Activated CD8-positive, alpha-beta memory T cell treated with anti-CD3 and anti-CD28 coated beads for 4 hours (primary cell): ENCODE measurements at regions not wholly inside any gene's neighbourhood (a gene's known extent, or its start where the extent isn't known, plus 50 kb on each side); places are given as distances from the start of the nearest gene placed in this dataset.

Experiments
- DNase-seq, 2 donors: peaks; one replicate each; pipeline ENCODE4 v3.0.0-alpha.2; 2020; ENCODE audit warnings: low read depth in 2 of 2

GRCh38 chr12:93043192-93043876 is 114.2 kb upstream of the EEA1 start:
- no peak for DNase-seq

- DNase-seq: no peak
These were observed 114.7 kb upstream of the EEA1 start for GRCh38 chr12:93043877-93044209.

DNA sequence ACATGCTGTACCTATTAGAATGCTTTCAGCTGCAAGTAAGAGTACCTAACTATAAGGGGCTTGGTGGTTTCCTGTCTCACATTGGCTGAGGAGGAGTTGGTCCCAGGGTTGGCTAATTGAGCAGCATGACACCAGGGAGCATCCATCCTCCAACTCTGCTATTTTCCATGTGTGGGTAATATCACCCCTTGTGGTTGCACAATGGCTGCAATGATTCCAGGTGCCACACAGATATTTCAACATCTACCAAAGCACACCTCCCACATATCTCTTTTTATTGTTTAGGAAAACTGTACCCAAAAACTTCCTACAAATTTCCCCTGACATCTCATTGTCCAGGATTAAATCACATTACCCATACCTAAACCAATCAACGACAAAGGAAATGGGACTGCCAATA is 118.0 kb upstream of the EEA1 start:
- DNase-seq: no peak

DNA sequence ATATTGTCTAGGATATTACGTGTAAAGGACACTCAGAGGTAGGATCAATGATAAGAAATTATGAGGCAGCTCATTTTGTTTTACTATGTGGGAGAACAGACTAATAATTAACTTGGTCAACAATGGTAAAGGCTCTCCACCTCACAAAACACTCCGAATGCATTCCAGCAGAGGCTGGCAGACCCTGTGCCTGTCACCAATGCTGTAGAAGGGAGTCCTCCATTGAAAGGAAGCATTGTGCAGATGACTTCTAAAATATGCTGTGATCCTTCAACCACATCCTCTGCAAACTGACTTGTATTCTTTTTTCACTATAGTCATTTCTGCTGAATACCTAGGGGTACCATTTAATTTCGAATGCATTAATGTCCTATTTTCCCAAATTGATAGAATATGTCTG is 119.6 kb upstream of the EEA1 start:
- no peak for DNase-seq

GRCh38 chr12:93050026-93050747 is 121.1 kb upstream of the EEA1 start:
- DNase-seq: no peak

GRCh38 chr12:93050748-93051081 is 121.6 kb upstream of the EEA1 start:
- no peak for DNase-seq

DNA sequence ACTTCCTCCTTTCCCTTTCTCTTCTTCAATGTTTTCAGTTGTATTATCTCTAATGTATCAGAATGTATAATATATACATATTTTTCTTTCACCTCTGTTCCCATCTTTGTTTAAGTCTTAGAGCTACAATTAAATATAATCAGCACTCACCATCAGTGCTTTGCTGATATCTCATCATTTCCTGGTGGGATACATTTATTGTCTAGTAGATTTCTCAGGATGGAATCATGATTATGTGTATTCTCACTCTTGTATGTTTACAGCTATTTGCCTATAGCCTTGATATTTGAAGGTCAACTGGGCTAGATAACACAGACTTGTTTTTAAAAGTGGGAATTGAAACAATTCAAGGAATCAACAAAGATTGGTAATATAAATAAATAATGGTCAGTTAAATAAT is 124.9 kb upstream of the EEA1 start:
- DNase-seq: no peak

GRCh38 chr12:93055221-93055620 is 126.1 kb upstream of the EEA1 start:
- no peak for DNase-seq

DNA sequence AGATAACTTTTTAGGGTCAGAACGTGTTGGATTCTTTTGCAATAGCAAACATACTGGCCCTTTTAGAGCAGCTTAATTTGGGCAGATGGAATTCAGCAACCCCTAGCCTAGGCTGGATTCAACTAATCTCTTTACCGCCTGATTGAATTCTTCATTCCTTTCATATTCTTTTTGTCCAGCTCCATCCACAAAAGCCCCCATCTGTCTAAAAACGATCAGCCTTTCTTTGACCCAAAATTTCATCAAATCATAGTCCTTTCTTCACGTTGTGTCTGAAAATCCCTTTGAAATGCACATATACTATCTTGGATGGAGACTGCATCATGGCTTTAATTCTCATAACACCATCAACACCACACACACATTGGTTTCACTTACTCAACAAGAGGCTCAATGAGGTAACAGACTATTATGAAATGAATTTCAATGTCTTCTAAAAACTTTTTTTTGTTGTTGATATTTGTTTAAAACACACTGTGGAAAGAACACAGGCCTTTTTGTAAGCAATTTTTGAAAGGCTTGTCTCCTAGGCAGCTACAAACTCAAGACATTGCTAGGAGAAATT is 128.0 kb upstream of the EEA1 start:
- DNase-seq: no peak

DNA sequence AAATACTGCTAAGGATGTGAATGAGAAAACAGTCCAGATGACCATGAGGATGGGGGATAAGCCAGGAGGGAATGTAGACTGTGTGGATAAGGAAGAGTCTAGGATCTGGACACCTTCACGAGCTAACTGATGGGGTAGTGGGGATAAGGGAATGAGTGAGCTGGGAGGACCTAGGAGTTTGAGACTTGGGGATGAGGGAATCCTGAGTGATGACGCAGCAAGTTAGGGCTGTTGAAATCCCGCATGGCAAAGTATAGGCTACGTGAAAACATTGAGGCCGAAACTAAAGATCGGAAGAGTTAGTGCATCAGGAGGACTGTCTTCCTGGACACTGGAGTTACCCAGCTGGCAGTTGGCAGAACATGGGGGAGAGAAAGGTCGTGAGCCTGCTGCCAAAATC is 129.2 kb upstream of the EEA1 start:
- DNase-seq: no peak

GRCh38 chr12:93059288-93059687 is 130.2 kb upstream of the EEA1 start:
- no peak for DNase-seq

DNA sequence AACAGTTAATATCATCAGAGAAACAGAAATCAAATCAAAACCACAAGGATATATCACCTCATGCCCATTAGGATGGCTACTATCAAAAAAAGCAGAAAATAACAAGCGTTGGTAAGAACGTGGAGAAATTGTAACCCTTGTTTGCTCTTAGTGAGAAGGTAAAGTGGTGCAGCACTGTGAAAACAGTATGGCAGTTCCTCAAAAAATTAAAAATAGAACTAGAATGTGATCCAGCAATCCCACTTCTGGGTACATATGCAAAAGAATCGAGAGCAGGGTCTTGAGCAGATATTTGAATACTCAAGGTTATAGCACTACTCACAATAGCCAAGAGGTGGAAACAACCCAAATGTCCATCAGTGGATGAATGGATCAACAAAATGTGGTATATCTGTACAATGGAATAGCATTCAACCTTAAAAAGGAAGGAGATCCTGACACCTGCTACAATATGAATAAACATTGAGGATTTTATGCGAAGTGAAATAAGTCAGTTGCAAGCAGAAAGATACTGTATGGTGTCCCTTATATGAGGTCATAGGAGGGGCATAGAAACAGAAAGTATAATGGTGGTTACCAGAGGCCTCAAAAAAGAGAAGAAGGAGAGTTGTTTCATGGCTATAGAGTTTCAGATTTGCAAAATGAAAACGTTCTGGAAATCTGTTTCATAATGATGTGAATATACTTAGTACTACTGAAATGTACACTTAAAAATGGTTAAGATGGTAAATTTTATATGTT is 131.0 kb upstream of the EEA1 start:
- no peak for DNase-seq

- no peak for DNase-seq
These were observed 131.8 kb upstream of the EEA1 start for GRCh38 chr12:93060666-93061472.

- no peak for DNase-seq
These were observed 132.7 kb upstream of the EEA1 start for GRCh38 chr12:93061473-93062419.

DNA sequence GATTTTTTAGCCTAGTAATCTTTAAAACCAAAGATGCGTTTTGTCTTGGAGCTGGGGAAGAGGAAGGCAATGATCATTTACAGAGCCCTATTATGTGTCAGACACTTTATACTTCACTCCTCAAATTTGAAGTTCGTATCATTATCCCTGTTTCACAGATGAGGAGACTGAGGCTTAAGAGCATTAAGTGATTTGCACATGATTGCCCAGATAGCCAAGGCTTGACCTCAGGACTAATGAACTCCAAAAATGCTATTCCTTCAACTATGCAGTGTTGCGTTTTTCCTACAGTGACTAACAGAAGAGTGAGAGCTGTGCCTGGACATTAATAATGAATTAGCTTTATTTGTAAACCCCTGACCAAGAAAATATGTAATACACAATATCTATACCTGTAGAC is 136.8 kb upstream of the EEA1 start:
- no peak for DNase-seq

GRCh38 chr12:93072340-93072739 is 143.2 kb upstream of the EEA1 start:
- no peak for DNase-seq

DNA sequence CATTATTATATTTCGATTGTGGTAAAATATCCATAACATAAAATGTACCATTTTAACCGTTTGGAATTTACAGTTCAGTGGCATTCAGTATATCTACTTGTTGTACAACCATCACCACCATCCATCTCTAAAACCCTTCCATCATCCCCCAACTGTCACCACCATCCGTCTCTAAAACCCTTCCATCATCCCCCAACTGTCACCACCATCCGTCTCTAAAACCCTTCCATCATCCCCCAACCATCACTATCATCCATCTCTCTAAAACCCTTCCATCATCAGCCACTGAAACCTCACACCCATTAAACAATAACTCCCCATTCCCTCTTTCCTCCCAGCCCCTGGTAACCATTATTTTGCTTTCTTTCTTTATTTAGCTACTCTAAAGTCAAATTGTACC is 144.2 kb upstream of the EEA1 start:
- DNase-seq: no peak

DNA sequence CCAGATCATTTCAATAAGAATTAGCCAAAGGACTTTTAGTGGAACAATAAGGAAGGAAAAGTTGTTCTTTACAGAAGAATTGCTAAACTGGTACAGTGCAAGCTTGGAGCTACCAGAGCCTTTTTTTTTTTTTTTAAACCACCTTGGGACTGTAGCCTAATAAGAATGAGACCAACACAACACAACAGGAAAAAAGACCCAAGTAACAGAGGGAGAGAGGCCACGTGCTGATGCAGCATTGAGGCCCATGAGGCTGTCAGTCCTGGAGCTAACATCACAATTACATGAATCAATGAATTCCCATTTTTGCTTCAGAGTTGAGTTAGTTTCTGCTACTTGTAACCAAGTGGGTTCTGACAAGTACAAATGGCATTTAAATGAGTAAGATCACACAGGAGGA is 149.0 kb upstream of the EEA1 start:
- no peak for DNase-seq

DNA sequence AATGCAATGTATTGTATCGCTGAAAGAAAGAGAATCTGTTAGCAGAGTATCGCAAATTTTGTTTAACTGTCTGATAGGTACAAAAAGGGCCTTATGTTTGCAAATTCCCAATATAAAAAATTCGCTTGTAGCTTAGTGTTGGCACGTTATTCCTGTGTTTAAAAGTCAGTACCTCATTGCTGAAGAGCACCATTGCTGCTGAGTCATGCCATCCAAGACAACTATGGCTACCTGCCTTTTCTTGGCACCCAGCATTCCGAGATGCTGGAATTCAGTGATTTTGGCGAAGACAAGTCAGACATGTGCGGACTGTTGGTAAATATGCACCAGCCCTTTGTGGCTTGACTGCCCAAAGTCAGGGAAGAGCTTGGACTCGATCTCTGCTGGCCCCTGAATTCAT is 149.5 kb upstream of the EEA1 start:
- DNase-seq: no peak

DNA sequence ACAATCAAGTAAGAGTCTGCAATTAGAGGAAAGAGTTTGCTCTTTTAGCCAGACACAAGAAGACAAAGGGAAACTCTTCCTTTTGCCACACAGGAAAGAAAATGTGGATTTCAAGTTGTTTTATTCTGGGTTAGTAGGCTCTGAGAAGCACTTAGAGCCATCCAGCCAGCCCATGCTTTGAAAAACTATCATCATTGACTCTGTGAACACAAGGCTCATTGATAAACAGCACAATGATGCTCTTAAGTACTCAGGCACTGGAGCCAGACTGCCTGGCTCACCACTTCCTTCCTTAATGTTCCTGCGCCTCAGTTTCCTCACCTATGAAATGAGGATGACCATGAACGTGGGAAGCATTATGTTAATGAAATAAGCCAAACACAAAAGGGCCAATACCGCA is 150.2 kb upstream of the EEA1 start:
- DNase-seq: no peak

GRCh38 chr12:93079976-93080375 is 150.9 kb upstream of the EEA1 start:
- DNase-seq: no peak
